CD14-positive monocyte (primary cell): ENCODE measurements at regions not wholly inside any gene's neighbourhood (a gene's known extent, or its start where the extent isn't known, plus 50 kb on each side); places are given as distances from the start of the nearest gene placed in this dataset.

Source experiments
- DNase-seq, 3 donors: peaks; one replicate each; pipeline ENCODE4 v3.0.0-alpha.2; 2011 to 2022
- H2AFZ ChIP-seq: 2 replicates; pipeline ENCODE4 v1.6.0; 2012; ENCODE audit warnings: mild to moderate bottlenecking, low read depth, low read length, inconsistent platforms; ENCODE audit not compliant: insufficient read depth, poor library complexity, severe bottlenecking
- H3K27ac ChIP-seq, 2 donors: 1 replicate in 1 of 2; 2 replicates in 1 of 2; pipeline ENCODE4 v1.5.1; 2012 to 2013; ENCODE audit warnings: low read length in 2 of 2, control low read depth in 1 of 2, inconsistent platforms in 1 of 2, low read depth in 1 of 2, mild to moderate bottlenecking in 1 of 2
- H3K27me3 ChIP-seq, 2 donors: one replicate each; pipeline versions ENCODE4 v1.6.0 to v1.6.1; 2011 to 2013; ENCODE audit warnings: low read length in 2 of 2; ENCODE audit not compliant: control insufficient read depth in 2 of 2, insufficient read depth in 2 of 2
- H3K36me3 ChIP-seq, 2 donors: replicated peaks in 1 of 2; 1 replicate in 1 of 2; 2 replicates in 1 of 2; pipeline versions ENCODE4 v1.5.1 to v1.6.1; 2012 to 2013; ENCODE audit warnings: low read length in 2 of 2, control low read depth in 1 of 2, inconsistent platforms in 1 of 2, mild to moderate bottlenecking in 1 of 2; ENCODE audit not compliant: insufficient read depth in 2 of 2, control insufficient read depth in 1 of 2
- H3K4me1 ChIP-seq, 2 donors: 1 replicate in 1 of 2; 2 replicates in 1 of 2; pipeline versions ENCODE4 v1.5.1 to v1.6.1; 2012 to 2013; ENCODE audit warnings: low read length in 2 of 2, control low read depth in 1 of 2, inconsistent platforms in 1 of 2, mild to moderate bottlenecking in 1 of 2, moderate library complexity in 1 of 2; ENCODE audit not compliant: insufficient read depth in 2 of 2, control insufficient read depth in 1 of 2
- H3K4me2 ChIP-seq: replicated peaks from 2 replicates; pipeline ENCODE3; 2012; ENCODE audit warnings: low read length, moderate library complexity, mild to moderate bottlenecking; ENCODE audit not compliant: poor library complexity, severe bottlenecking; ENCODE audit errors: extremely low read depth
- H3K4me3 ChIP-seq, 3 experiments: fragments of 200-600 bp in 1 of 3; sonication (generic) in 1 of 3; replicated peaks in 1 of 3; 1 replicate in 2 of 3; 2 replicates in 1 of 3; pipeline ENCODE4 v1.5.1; 2011 to 2013; ENCODE audit warnings: low read length in 3 of 3, mild to moderate bottlenecking in 3 of 3, control low read depth in 2 of 3, low read depth in 2 of 3, inconsistent platforms in 1 of 3, moderate library complexity in 1 of 3
- H3K79me2 ChIP-seq: 2 replicates; pipeline ENCODE4 v1.6.0; 2012; ENCODE audit warnings: mild to moderate bottlenecking, control low read depth, inconsistent platforms, low read length, moderate library complexity; ENCODE audit not compliant: insufficient read depth
- H3K9ac ChIP-seq: 2 replicates; pipeline ENCODE4 v1.6.0; 2017; ENCODE audit warnings: low read length, mild to moderate bottlenecking; ENCODE audit not compliant: insufficient read depth, poor library complexity, severe bottlenecking
- H3K9me3 ChIP-seq, 2 donors: replicated peaks in 1 of 2; 1 replicate in 1 of 2; 2 replicates in 1 of 2; pipeline versions ENCODE4 v1.5.1 to v1.6.1; 2012 to 2013; ENCODE audit warnings: low read length in 2 of 2, control low read depth in 1 of 2; ENCODE audit not compliant: control insufficient read depth in 1 of 2, insufficient read depth in 1 of 2
- H4K20me1 ChIP-seq: 2 replicates; pipeline ENCODE4 v1.6.0; 2012; ENCODE audit warnings: mild to moderate bottlenecking, low read length, control low read depth, moderate library complexity; ENCODE audit not compliant: insufficient read depth
- H3K27ac Mint-ChIP-seq, 7 donors: one replicate each; pipeline ENCODE4 v1.8.0; 2020; ENCODE audit warnings: mild to moderate bottlenecking in 7 of 7, mixed read lengths in 7 of 7, moderate library complexity in 6 of 7, inconsistent platforms in 2 of 7
- H3K27me3 Mint-ChIP-seq, 3 donors: one replicate each; pipeline ENCODE4 v1.8.0; 2021 to 2022; ENCODE audit warnings: low read depth in 3 of 3, mild to moderate bottlenecking in 3 of 3, mixed read lengths in 3 of 3, moderate library complexity in 3 of 3, inconsistent platforms in 1 of 3
- H3K36me3 Mint-ChIP-seq, 2 donors: one replicate each; pipeline ENCODE4 v1.8.0; 2020; ENCODE audit warnings: mixed read lengths in 2 of 2, inconsistent platforms in 1 of 2, mild to moderate bottlenecking in 1 of 2
- H3K4me1 Mint-ChIP-seq: one replicate; pipeline ENCODE4 v1.8.0; 2020; ENCODE audit warnings: mild to moderate bottlenecking, mixed read lengths
- H3K4me3 Mint-ChIP-seq, 2 donors: one replicate each; pipeline ENCODE4 v1.8.0; 2020; ENCODE audit warnings: mild to moderate bottlenecking in 2 of 2, mixed read lengths in 2 of 2, moderate library complexity in 1 of 2
- H3K9me3 Mint-ChIP-seq, 7 donors: one replicate each; pipeline ENCODE4 v1.8.0; 2020 to 2022; ENCODE audit warnings: mixed read lengths in 7 of 7, mild to moderate bottlenecking in 6 of 7, moderate library complexity in 6 of 7, inconsistent platforms in 2 of 7
- CTCF ChIP-seq: fragments of 200-600 bp; IDR thresholded peaks from one replicate; pipeline ENCODE4 v1.8.0; 2022; ENCODE audit warnings: antibody characterized with exemption, mild to moderate bottlenecking
- WGBS: methylation state at CpG from one replicate; pipeline ENCODE4 v1.1.5; 2013; ENCODE audit warnings: missing lambda C conversion rate; ENCODE audit not compliant: insufficient coverage; 5-methylcytosine and 5-hydroxymethylcytosine counted together
- intact Hi-C, 2 donors: fragments of 100-400 bp; cut with micrococcal nuclease; formaldehyde crosslinking; loops; one replicate each; pipeline versions ENCODE4 v1.15.0 to v1.15.1; 2023

GRCh38 chr13:33383724-33384577 is 98.4 kb upstream of the STARD13 start:
- Mint-ChIP-seq H3K27me3 (no peaks in the 10 kb centered on the region), H3K36me3 (no peaks in the 10 kb centered on the region), H3K9me3 (peaks cover 0 to 6% (median 0%) of the 10 kb centered on the region in 7 donors), H3K4me1 (peaks cover 2% of the 10 kb centered on the region), H3K27ac (no peak overlapping the region), H3K4me3 (no peak overlapping the region)
- intact Hi-C loops: no loop called here
- Histone ChIP-seq H3K4me3 (no peak overlapping the region), H3K4me2 (no peak overlapping the region), H3K27me3 (no peaks in the 10 kb centered on the region), H3K4me1 (no peaks in the 10 kb centered on the region), H4K20me1 (no peaks in the 10 kb centered on the region), H3K36me3 (no peaks in the 10 kb centered on the region), H2AFZ (no peak overlapping the region), H3K9ac (no peak overlapping the region), H3K9me3 (no peaks in the 10 kb centered on the region), H3K79me2 (no peaks in the 10 kb centered on the region), H3K27ac (no peak overlapping the region)
- WGBS: 96% methylated on average over 3 of the region's 12 CpGs
- no peak for TF ChIP-seq CTCF
- no peak for DNase-seq

- Histone ChIP-seq H3K4me2 (no peak overlapping the region), H3K36me3 (no peaks in the 10 kb centered on the region), H2AFZ (no peak overlapping the region), H3K4me3 (no peak overlapping the region), H3K27me3 (no peaks in the 10 kb centered on the region), H4K20me1 (no peaks in the 10 kb centered on the region), H3K4me1 (no peaks in the 10 kb centered on the region), H3K9ac (no peak overlapping the region), H3K79me2 (no peaks in the 10 kb centered on the region), H3K9me3 (no peaks in the 10 kb centered on the region), H3K27ac (no peak overlapping the region)
- peaks cover 0 to 1% (median 0%) of the 10 kb centered on the region in 3 donors for H3K27me3 Mint-ChIP-seq
- no peak overlapping the region for H3K4me3 Mint-ChIP-seq
- no peak overlapping the region for H3K27ac Mint-ChIP-seq
- intact Hi-C loops: no loop called here
- WGBS: 84% methylated on average over 3 of the region's 8 CpGs
- H3K4me1 Mint-ChIP-seq: peaks cover 2% of the 10 kb centered on the region
- H3K36me3 Mint-ChIP-seq: no peaks in the 10 kb centered on the region
- no peak for DNase-seq
- TF ChIP-seq CTCF: no peak
- peaks cover 0 to 10% (median 0%) of the 10 kb centered on the region in 7 donors for H3K9me3 Mint-ChIP-seq
These were observed 102.9 kb upstream of the STARD13 start for GRCh38 chr13:33388286-33388998.
